H1 (cell line): ENCODE measurements at regions not wholly inside any gene's neighbourhood (a gene's known extent, or its start where the extent isn't known, plus 50 kb on each side); places are given as distances from the start of the nearest gene placed in this dataset.

Experiments
- KDM5A ChIP-seq: fragments of 200-600 bp; IDR thresholded peaks from 2 replicates; pipeline ENCODE4 v1.7.1; 2012; ENCODE audit warnings: mild to moderate bottlenecking, low read length, inconsistent platforms, mixed read lengths
- MAX ChIP-seq: IDR thresholded peaks from 2 replicates; pipeline ENCODE4 v1.6.1; 2012; ENCODE audit warnings: inconsistent platforms
- RAD21 ChIP-seq, 2 experiments: IDR thresholded peaks in 1 of 2; conservative IDR thresholded peaks in 1 of 2; 2 replicates each; pipeline ENCODE4 v1.6.1; 2011; ENCODE audit warnings: low read depth in 2 of 2, low read length in 2 of 2, improper control_type of control experiment in 1 of 2, inconsistent platforms in 1 of 2, mild to moderate bottlenecking in 1 of 2, moderate library complexity in 1 of 2
- YY1 ChIP-seq: IDR thresholded peaks from 2 replicates; pipeline ENCODE4 v1.6.1; 2011; ENCODE audit warnings: low read depth, mild to moderate bottlenecking, low read length

GRCh38 chr6:44645276-44645675, 257.8 kb downstream of the CDC5L start (continued):
- TF ChIP-seq RAD21 (IDR thresholded peaks at IDR 0.05 in 1 of 2, conservative IDR thresholded peaks at IDR 0.05 in 1 of 2; ENCODE audit: low read depth in 2 of 2, low read length in 2 of 2) (peak; percentile 43 to 52), MAX (no peak), KDM5A (no peak), YY1 (no peak)
- TF ChIP-seq, all 59 proteins: peak for 2
